Kidney (tissue), 13 donors: ENCODE measurements at regions not wholly inside any gene's neighbourhood (a gene's known extent, or its start where the extent isn't known, plus 50 kb on each side); places are given as distances from the start of the nearest gene placed in this dataset.

ENCODE experiments used
- DNase-seq, 5 donors: peaks; one replicate each; pipeline ENCODE4 v3.0.0-alpha.2; 2013 to 2020
- FAIRE-seq: peaks from 2 replicates; lab custom pipeline; 2012; peaks lifted over from hg19 to GRCh38; lab: Jason Lieb, UNC
- H3K27ac ChIP-seq, 2 donors: one replicate each; pipeline ENCODE4 v1.7.0; 2013; ENCODE audit warnings: low read depth in 2 of 2, low read length in 2 of 2, inconsistent platforms in 1 of 2
- H3K27me3 ChIP-seq: one replicate; pipeline ENCODE4 v1.7.1; 2013; ENCODE audit warnings: low read length, inconsistent platforms; ENCODE audit not compliant: control insufficient read depth, insufficient read depth
- H3K36me3 ChIP-seq, 3 donors: one replicate each; pipeline versions ENCODE4 v1.7.0 to v1.7.1; 2013; ENCODE audit warnings: low read length in 3 of 3, control low read depth in 1 of 3, inconsistent platforms in 1 of 3; ENCODE audit not compliant: insufficient read depth in 3 of 3, control insufficient read depth in 2 of 3
- H3K4me1 ChIP-seq, 3 donors: one replicate each; pipeline versions ENCODE4 v1.7.0 to v1.7.1; 2013; ENCODE audit warnings: low read length in 3 of 3, inconsistent platforms in 1 of 3, low read depth in 1 of 3; ENCODE audit not compliant: control insufficient read depth in 2 of 3, insufficient read depth in 2 of 3
- H3K4me3 ChIP-seq, 3 donors: one replicate each; pipeline versions ENCODE4 v1.7.0 to v1.8.1; 2013; ENCODE audit warnings: low read length in 3 of 3, control low read depth in 1 of 3, inconsistent platforms in 1 of 3
- H3K9ac ChIP-seq, 3 donors: one replicate each; pipeline versions ENCODE4 v1.7.0 to v1.7.1; 2013; ENCODE audit warnings: low read length in 3 of 3, control low read depth in 1 of 3, inconsistent platforms in 1 of 3
- H3K9me3 ChIP-seq, 3 donors: one replicate each; pipeline versions ENCODE4 v1.7.0 to v1.7.1; 2013; ENCODE audit warnings: low read length in 3 of 3, control low read depth in 1 of 3, inconsistent platforms in 1 of 3; ENCODE audit not compliant: control insufficient read depth in 2 of 3, insufficient read depth in 1 of 3
- CTCF ChIP-seq: IDR thresholded peaks from 3 replicates; pipeline ENCODE4 v1.5.1; 2012; ENCODE audit warnings: mild to moderate bottlenecking, moderate library complexity, borderline replicate concordance; ENCODE audit not compliant: insufficient read depth; ENCODE audit errors: extremely low read depth
- intact Hi-C: fragments of 100-400 bp; cut with DNase I; formaldehyde crosslinking; loops from one replicate; pipeline ENCODE4 v1.11.1; 2022
- donor health status: control.
- donor health status: control.
- donor health status: control.
- donor health status: control.
- donor health status: control.
- donor health status: DM: yes; HTN: yes; CAD: no.
- donor health status: Normal renal cell carcinoma (clear cell type).

GRCh38 chr1:239931341-239931740, 160.3 kb upstream of the FMN2 start:
- no peak for TF ChIP-seq CTCF
- no peak for FAIRE-seq
- intact Hi-C loops, result no loop called here
- Histone ChIP-seq H3K36me3 (no peaks in the 10 kb centered on the region), H3K4me3 (no peak overlapping the region), H3K27ac (peak overlapping the region; percentile 64 to 79), H3K27me3 (no peaks in the 10 kb centered on the region), H3K9ac (peak overlapping the region in 1 of 3 donors; percentile 59), H3K4me1 (peaks cover 0 to 5% (median 0%) of the 10 kb centered on the region in 3 donors), H3K9me3 (no peaks in the 10 kb centered on the region)
- DNase-seq, result no peak

GRCh38 chr1:239939602-239940001, 152.1 kb upstream of the FMN2 start:
- intact Hi-C loops, result no loop called here
- no peak for TF ChIP-seq CTCF
- no peaks in the 10 kb centered on the region for H3K9me3 ChIP-seq
- no peaks in the 10 kb centered on the region for H3K36me3 ChIP-seq
- no peaks in the 10 kb centered on the region for H3K27me3 ChIP-seq
- DNase-seq (no peak), FAIRE-seq (no peak)
- no peak overlapping the region for H3K27ac ChIP-seq
- H3K4me3 ChIP-seq, result no peak overlapping the region
- no peaks in the 10 kb centered on the region for H3K4me1 ChIP-seq
- H3K9ac ChIP-seq, result no peak overlapping the region

GRCh38 chr1:239943761-239944160, 147.9 kb upstream of the FMN2 start:
- DNase-seq (no peak), FAIRE-seq (no peak)
- no peak for TF ChIP-seq CTCF

GRCh38 chr1:239944666-239945065, 147.0 kb upstream of the FMN2 start:
- TF ChIP-seq CTCF, result no peak
- intact Hi-C loops, result no loop called here
- no peak for FAIRE-seq

More at GRCh38 chr1:239943761-239944160, 147.9 kb upstream of the FMN2 start:
- Histone ChIP-seq H3K27me3 (no peaks in the 10 kb centered on the region), H3K4me1 (no peaks in the 10 kb centered on the region), H3K9ac (no peak overlapping the region), H3K9me3 (no peaks in the 10 kb centered on the region), H3K4me3 (no peak overlapping the region), H3K27ac (no peak overlapping the region), H3K36me3 (no peaks in the 10 kb centered on the region)
- intact Hi-C loops, result no loop called here

More at GRCh38 chr1:239944666-239945065, 147.0 kb upstream of the FMN2 start:
- no peaks in the 10 kb centered on the region for H3K4me1 ChIP-seq
- DNase-seq, result peak in 1 of 5 donors; percentile 12
- no peaks in the 10 kb centered on the region for H3K27me3 ChIP-seq
- H3K9me3 ChIP-seq, result no peaks in the 10 kb centered on the region
- H3K4me3 ChIP-seq, result no peak overlapping the region
- no peaks in the 10 kb centered on the region for H3K36me3 ChIP-seq
- no peak overlapping the region for H3K27ac ChIP-seq
- H3K9ac ChIP-seq, result no peak overlapping the region
